GM12891 (cell line): ENCODE measurements at regions not wholly inside any gene's neighbourhood (a gene's known extent, or its start where the extent isn't known, plus 50 kb on each side); places are given as distances from the start of the nearest gene placed in this dataset.

Source experiments
- PAX5 ChIP-seq: IDR thresholded peaks from 2 replicates; pipeline ENCODE4 v1.6.1; 2011; ENCODE audit warnings: low read length, moderate library complexity, mild to moderate bottlenecking; ENCODE audit not compliant: insufficient read depth, severe bottlenecking
- POLR2A ChIP-seq: IDR thresholded peaks from 2 replicates; pipeline ENCODE4 v1.6.1; 2011; ENCODE audit warnings: low read depth, low read length, control low read depth
- POLR2AphosphoS5 ChIP-seq: IDR thresholded peaks from 2 replicates; pipeline ENCODE4 v1.6.1; 2011; ENCODE audit warnings: low read depth, low read length, control low read depth
- SPI1 ChIP-seq: IDR thresholded peaks from 2 replicates; pipeline ENCODE4 v1.6.1; 2011; ENCODE audit warnings: low read depth, low read length, control low read depth
- TAF1 ChIP-seq: IDR thresholded peaks from 2 replicates; pipeline ENCODE4 v1.6.1; 2011; ENCODE audit warnings: low read depth, low read length, control low read depth

DNA sequence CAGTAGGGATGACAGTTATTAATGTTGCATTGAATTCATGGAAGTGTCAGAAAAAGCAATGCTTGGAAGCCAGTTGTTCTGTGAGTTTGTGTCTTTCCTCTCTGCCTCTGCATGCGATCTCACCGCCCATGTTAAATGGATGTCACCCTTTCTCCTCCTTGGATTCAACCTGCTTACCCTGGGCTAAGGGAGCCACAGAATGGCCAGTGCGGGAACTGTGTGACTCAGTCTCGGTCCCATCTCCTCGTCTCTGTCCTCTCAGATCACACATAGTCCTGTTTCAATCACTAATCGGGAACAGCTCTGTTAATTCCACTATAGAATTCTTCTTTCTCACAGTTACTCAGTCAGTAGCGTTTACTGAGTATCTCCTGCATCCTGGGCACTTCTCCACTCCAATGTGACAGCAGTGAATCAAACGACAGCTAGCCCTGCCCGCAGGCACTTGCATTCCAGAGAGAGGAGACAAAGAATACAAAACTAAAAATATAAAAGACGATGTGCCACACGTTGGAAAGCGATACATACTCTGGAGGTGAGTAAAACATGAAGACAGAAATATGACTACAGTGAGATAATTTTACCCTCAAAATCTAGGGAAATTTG lies 53.6 kb upstream of the TLR3 start:
- TF ChIP-seq POLR2A (no peak), POLR2AphosphoS5 (no peak), TAF1 (no peak), PAX5 (no peak), SPI1 (no peak)
